T follicular helper cell (primary cell): ENCODE measurements at regions not wholly inside any gene's neighbourhood (a gene's known extent, or its start where the extent isn't known, plus 50 kb on each side); places are given as distances from the start of the nearest gene placed in this dataset.
"Not testable (repeated sequence)": the region's sequence is repeated elsewhere in the genome, so short reads cannot be mapped to it uniquely, and the experiment has no call there.

ENCODE experiments used
- DNase-seq: peaks from one replicate; pipeline ENCODE4 v3.0.0-alpha.2; 2020; ENCODE audit warnings: low read depth

GRCh38 chr6:26957399-26958127 lies 289.9 kb upstream of the PRSS16 start:
- not testable (repeated sequence) for DNase-seq

- not testable (repeated sequence) for DNase-seq
Observed at GRCh38 chr6:26961236-26961635, 286.3 kb upstream of the PRSS16 start.

GRCh38 chr6:27002447-27002846 lies 245.1 kb upstream of the PRSS16 start:
- no peak for DNase-seq

- DNase-seq, result no peak
Observed at GRCh38 chr6:27007020-27007419, 240.5 kb upstream of the PRSS16 start.

GRCh38 chr6:27008613-27009012 lies 238.9 kb upstream of the PRSS16 start:
- not testable (repeated sequence) for DNase-seq

GRCh38 chr6:27014053-27014452 lies 233.4 kb upstream of the PRSS16 start:
- not testable (repeated sequence) for DNase-seq

GRCh38 chr6:27016689-27017088 lies 230.8 kb upstream of the PRSS16 start:
- no peak for DNase-seq

- DNase-seq, result not testable (repeated sequence)
Observed at GRCh38 chr6:27018401-27018800, 229.1 kb upstream of the PRSS16 start.

- no peak for DNase-seq
Observed at GRCh38 chr6:27019651-27020552, 227.6 kb upstream of the PRSS16 start.

- DNase-seq, result no peak
Observed at GRCh38 chr6:27020553-27020880, 227.0 kb upstream of the PRSS16 start.

- DNase-seq, result no peak
Observed at GRCh38 chr6:27023664-27024063, 223.8 kb upstream of the PRSS16 start.

GRCh38 chr6:27025351-27025750 lies 222.2 kb upstream of the PRSS16 start:
- DNase-seq, result no peak

- DNase-seq, result no peak
Observed at GRCh38 chr6:27026361-27026760, 221.1 kb upstream of the PRSS16 start.

- no peak for DNase-seq
Observed at GRCh38 chr6:27031302-27031701, 216.2 kb upstream of the PRSS16 start.

GRCh38 chr6:27038498-27038897 lies 209.0 kb upstream of the PRSS16 start:
- DNase-seq, result no peak

- no peak for DNase-seq
Observed at GRCh38 chr6:27040244-27041042, 207.1 kb upstream of the PRSS16 start.

GRCh38 chr6:27043244-27043643 lies 204.3 kb upstream of the PRSS16 start:
- no peak for DNase-seq

GRCh38 chr6:27045131-27045530 lies 202.4 kb upstream of the PRSS16 start:
- DNase-seq, result not testable (repeated sequence)

- not testable (repeated sequence) for DNase-seq
Observed at GRCh38 chr6:27047725-27048124, 199.8 kb upstream of the PRSS16 start.

GRCh38 chr6:27049863-27050781 lies 197.4 kb upstream of the PRSS16 start:
- DNase-seq, result no peak

GRCh38 chr6:27052082-27052730 lies 195.3 kb upstream of the PRSS16 start:
- not testable (repeated sequence) for DNase-seq
